ENCODE measurements at regions not wholly inside any gene's neighbourhood (a gene's known extent, or its start where the extent isn't known, plus 50 kb on each side); places are given as distances from the start of the nearest gene placed in this dataset.
"Not testable (repeated sequence)": the region's sequence is repeated elsewhere in the genome, so short reads cannot be mapped to it uniquely, and the experiment has no call there.

DNA sequence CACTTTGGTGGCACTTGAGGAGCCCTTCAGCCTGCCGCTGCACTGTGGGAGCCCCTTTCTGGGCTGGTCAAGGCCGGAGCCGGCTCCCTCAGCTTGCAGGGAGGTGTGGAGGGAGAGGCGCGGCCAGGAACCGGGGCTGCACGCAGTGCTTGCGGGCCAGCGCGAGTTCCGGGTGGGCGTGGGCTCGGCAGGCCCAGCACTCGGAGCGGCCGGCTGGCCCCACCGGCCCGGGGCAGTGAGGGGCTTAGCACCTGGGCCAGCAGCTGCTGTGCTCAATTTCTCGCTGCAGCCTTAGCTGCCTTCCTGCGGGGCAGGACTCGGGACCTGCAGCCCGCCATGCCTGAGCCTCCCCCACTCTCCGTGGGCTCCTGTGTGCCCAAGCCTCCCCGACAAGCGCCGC lies 533.7 kb upstream of the SLC10A2 start:
- not testable (repeated sequence) for H3K27ac ChIP-seq (ENCODE audit: low read depth in 1 of 3, low read length in 2 of 3)

DNA sequence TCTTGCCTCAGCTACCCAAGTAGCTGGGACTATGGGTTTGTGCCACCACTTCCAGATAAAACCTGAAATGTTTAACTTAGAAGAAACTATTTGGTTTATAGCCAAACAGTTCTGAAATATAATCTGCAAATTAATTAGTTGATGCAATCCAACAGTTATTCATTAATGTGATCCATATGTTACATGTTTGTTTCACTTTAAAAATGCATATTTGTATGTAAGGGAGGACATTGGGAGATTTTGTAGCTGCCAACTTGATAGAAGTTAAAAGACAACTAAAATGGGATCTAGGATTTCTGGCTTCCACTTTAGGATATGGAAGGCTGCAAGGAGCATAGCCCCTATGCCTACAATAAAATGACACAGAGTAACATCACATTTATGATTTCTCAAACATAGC lies 532.5 kb upstream of the SLC10A2 start:
- FAIRE-seq (no peak), DNase-seq (no peak)
- Histone ChIP-seq H3K4me3 (ENCODE audit: low read depth in 1 of 3, low read length in 3 of 3) (no peak overlapping the region), H3K27me3 (ENCODE audit: control insufficient read depth in 3 of 3, insufficient read depth in 3 of 3, low read length in 3 of 3) (no peaks in the 10 kb centered on the region), H3K36me3 (ENCODE audit: control insufficient read depth in 3 of 3, insufficient read depth in 2 of 3, low read depth in 1 of 3, low read length in 3 of 3) (no peaks in the 10 kb centered on the region), H3K9me3 (ENCODE audit: control insufficient read depth in 2 of 2, insufficient read depth in 1 of 2, low read depth in 1 of 2, low read length in 1 of 2) (no peaks in the 10 kb centered on the region), H3K27ac (ENCODE audit: low read depth in 1 of 3, low read length in 2 of 3) (no peak overlapping the region), H3K4me1 (ENCODE audit: control insufficient read depth in 3 of 3, insufficient read depth in 2 of 3, low read depth in 1 of 3, low read length in 2 of 3) (no peaks in the 10 kb centered on the region)

More for the DNA sequence above, 533.7 kb upstream of the SLC10A2 start:
- DNase-seq; H3K4me3 ChIP-seq (ENCODE audit: low read depth in 1 of 3, low read length in 3 of 3); H3K27me3 ChIP-seq (ENCODE audit: control insufficient read depth in 3 of 3, insufficient read depth in 3 of 3, low read length in 3 of 3); FAIRE-seq; H3K4me1 ChIP-seq (ENCODE audit: control insufficient read depth in 3 of 3, insufficient read depth in 2 of 3, low read depth in 1 of 3, low read length in 2 of 3); H3K9me3 ChIP-seq (ENCODE audit: control insufficient read depth in 2 of 2, insufficient read depth in 1 of 2, low read depth in 1 of 2, low read length in 1 of 2); H3K36me3 ChIP-seq (ENCODE audit: control insufficient read depth in 3 of 3, insufficient read depth in 2 of 3, low read depth in 1 of 3, low read length in 3 of 3): not testable (repeated sequence)
- 91 to 95% (median 93%) methylated on average over 17 to 26 of the region's 26 CpGs for WGBS, 3 donors

DNA sequence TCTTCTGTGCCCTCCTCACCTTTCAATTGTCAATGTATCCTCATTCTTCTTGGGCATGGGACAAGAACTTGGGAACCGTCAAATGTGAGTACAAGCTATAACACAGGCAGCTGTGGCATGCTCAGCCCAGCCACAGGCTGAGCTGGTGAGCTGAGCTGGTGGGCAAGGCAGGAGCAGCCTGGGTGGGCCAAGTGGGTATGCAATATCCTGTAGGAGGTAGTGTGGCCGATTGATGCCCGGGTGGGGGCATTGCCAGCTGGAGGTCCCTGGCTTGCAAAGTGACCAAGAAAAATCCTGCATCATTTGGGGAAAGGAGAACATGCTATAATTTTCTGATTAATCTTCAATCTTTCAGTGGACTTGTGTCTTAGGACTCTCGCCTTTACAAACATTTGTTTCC lies 507.2 kb upstream of the SLC10A2 start:
- Histone ChIP-seq H3K27me3 (ENCODE audit: control insufficient read depth in 3 of 3, insufficient read depth in 3 of 3, low read length in 3 of 3) (no peaks in the 10 kb centered on the region), H3K36me3 (ENCODE audit: control insufficient read depth in 3 of 3, insufficient read depth in 2 of 3, low read depth in 1 of 3, low read length in 3 of 3) (no peaks in the 10 kb centered on the region), H3K27ac (ENCODE audit: low read depth in 1 of 3, low read length in 2 of 3) (no peak overlapping the region), H3K9me3 (ENCODE audit: control insufficient read depth in 2 of 2, insufficient read depth in 1 of 2, low read depth in 1 of 2, low read length in 1 of 2) (peaks cover 0 to 8% of the 10 kb centered on the region in 2 donors), H3K4me1 (ENCODE audit: control insufficient read depth in 3 of 3, insufficient read depth in 2 of 3, low read depth in 1 of 3, low read length in 2 of 3) (no peaks in the 10 kb centered on the region), H3K4me3 (ENCODE audit: low read depth in 1 of 3, low read length in 3 of 3) (no peak overlapping the region)
- no peak for FAIRE-seq
- no peak for DNase-seq
- 88 to 92% (median 90%) methylated on average over 4 of the region's 4 CpGs for WGBS, 3 donors

DNA sequence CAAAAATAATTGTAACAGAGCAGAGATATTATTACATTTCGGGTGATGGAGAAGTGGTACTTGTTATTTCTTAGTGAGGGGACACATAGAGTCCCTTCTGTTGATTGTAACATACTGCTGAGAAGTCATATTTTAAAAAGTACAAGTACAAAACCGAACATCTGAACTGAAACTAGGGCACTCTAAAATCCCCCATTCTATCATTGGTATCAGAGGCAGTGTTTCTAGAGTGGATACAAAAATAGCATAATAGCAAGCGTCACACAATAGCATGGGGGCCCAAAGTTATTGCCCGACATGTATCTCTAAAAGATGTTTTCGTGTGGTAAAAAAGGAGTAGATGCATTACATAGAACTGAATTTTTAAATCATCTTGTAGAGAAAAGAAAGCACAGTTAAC lies 502.1 kb upstream of the SLC10A2 start:
- H3K9me3 ChIP-seq (ENCODE audit: control insufficient read depth in 2 of 2, insufficient read depth in 1 of 2, low read depth in 1 of 2, low read length in 1 of 2): peaks cover 0 to 5% of the 10 kb centered on the region in 2 donors
- no peak for DNase-seq
- no peak for FAIRE-seq
- H3K27me3 ChIP-seq (ENCODE audit: control insufficient read depth in 3 of 3, insufficient read depth in 3 of 3, low read length in 3 of 3): no peaks in the 10 kb centered on the region
- no peak overlapping the region for H3K27ac ChIP-seq (ENCODE audit: low read depth in 1 of 3, low read length in 2 of 3)
- H3K4me1 ChIP-seq (ENCODE audit: control insufficient read depth in 3 of 3, insufficient read depth in 2 of 3, low read depth in 1 of 3, low read length in 2 of 3): no peaks in the 10 kb centered on the region
- 83 to 89% (median 83%) methylated on average over 5 of the region's 5 CpGs for WGBS, 3 donors
- no peaks in the 10 kb centered on the region for H3K36me3 ChIP-seq (ENCODE audit: control insufficient read depth in 3 of 3, insufficient read depth in 2 of 3, low read depth in 1 of 3, low read length in 3 of 3)
- no peak overlapping the region for H3K4me3 ChIP-seq (ENCODE audit: low read depth in 1 of 3, low read length in 3 of 3)

DNA sequence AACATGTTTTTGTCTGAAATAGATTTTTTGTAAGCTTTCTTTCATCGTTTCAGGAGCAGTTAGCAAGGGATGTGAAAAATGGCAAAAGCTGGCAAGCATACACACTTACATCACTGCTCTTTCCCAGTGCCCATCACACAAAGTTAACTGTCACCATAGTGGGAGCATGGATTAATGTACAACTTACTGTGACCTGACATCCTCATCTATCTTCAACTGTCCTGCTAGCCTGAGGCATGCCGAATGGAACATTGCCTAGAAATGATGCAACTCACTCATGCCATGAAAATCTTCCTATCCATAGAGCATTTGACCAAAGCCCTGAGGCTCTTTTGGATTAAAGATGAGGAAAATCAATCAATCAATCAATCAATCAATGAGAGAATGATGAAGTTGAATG lies 491.7 kb upstream of the SLC10A2 start:
- H3K4me1 ChIP-seq (ENCODE audit: control insufficient read depth in 3 of 3, insufficient read depth in 2 of 3, low read depth in 1 of 3, low read length in 2 of 3): no peaks in the 10 kb centered on the region
- H3K27me3 ChIP-seq (ENCODE audit: control insufficient read depth in 3 of 3, insufficient read depth in 3 of 3, low read length in 3 of 3): no peaks in the 10 kb centered on the region
- WGBS, 3 donors: 62 to 75% (median 73%) methylated on average over 2 of the region's 2 CpGs
- peaks cover 0 to 5% of the 10 kb centered on the region in 2 donors for H3K9me3 ChIP-seq (ENCODE audit: control insufficient read depth in 2 of 2, insufficient read depth in 1 of 2, low read depth in 1 of 2, low read length in 1 of 2)
- H3K36me3 ChIP-seq (ENCODE audit: control insufficient read depth in 3 of 3, insufficient read depth in 2 of 3, low read depth in 1 of 3, low read length in 3 of 3): no peaks in the 10 kb centered on the region
- FAIRE-seq (no peak), DNase-seq (no peak)
- no peak overlapping the region for H3K4me3 ChIP-seq (ENCODE audit: low read depth in 1 of 3, low read length in 3 of 3)
- H3K27ac ChIP-seq (ENCODE audit: low read depth in 1 of 3, low read length in 2 of 3): no peak overlapping the region

DNA sequence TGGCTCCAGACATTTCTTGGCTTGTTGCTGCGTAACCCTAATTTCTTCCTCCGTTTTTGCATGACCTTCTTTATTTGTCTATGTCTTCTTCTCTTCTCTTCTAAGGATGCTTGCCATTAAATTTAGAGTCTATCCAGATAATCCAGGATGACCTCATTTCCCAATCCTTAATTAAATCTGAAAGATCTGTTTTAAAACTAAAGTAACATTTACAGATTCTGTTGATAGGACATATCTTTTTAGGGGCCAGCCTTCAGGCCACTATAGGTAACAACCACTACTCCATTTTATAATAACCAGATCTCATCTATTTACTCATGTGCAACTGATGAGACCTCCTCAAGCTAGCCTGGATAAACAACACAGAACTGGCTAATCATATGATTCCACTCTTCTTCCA lies 490.5 kb upstream of the SLC10A2 start:
- FAIRE-seq (no peak), DNase-seq (no peak)
- Histone ChIP-seq H3K4me3 (ENCODE audit: low read depth in 1 of 3, low read length in 3 of 3) (no peak overlapping the region), H3K4me1 (ENCODE audit: control insufficient read depth in 3 of 3, insufficient read depth in 2 of 3, low read depth in 1 of 3, low read length in 2 of 3) (no peaks in the 10 kb centered on the region), H3K9me3 (ENCODE audit: control insufficient read depth in 2 of 2, insufficient read depth in 1 of 2, low read depth in 1 of 2, low read length in 1 of 2) (peaks cover 0 to 3% of the 10 kb centered on the region in 2 donors), H3K36me3 (ENCODE audit: control insufficient read depth in 3 of 3, insufficient read depth in 2 of 3, low read depth in 1 of 3, low read length in 3 of 3) (no peaks in the 10 kb centered on the region), H3K27ac (ENCODE audit: low read depth in 1 of 3, low read length in 2 of 3) (no peak overlapping the region), H3K27me3 (ENCODE audit: control insufficient read depth in 3 of 3, insufficient read depth in 3 of 3, low read length in 3 of 3) (no peaks in the 10 kb centered on the region)
- WGBS, 3 donors: 90 to 96% (median 91%) methylated on average over 2 of the region's 2 CpGs

DNA sequence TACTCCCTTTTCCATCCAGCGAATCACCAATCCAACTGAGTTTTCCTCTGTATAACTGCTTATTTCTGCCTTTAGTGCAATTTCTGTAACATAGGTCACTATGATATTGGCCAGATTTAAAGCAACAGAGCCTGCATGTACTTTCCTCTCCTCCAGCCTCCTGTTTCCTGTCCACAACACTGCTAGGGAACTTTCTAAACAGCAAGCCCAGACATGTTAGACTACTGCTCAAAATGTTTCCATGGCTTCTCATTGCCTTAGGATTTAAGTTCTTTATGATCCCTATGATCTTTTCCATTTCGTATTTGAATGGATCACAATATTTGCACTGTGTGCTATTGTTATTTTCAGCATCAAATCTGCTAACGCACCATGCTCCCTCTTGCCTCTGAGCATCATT lies 481.7 kb upstream of the SLC10A2 start:
- FAIRE-seq (no peak), DNase-seq (no peak)
- Histone ChIP-seq H3K9me3 (ENCODE audit: control insufficient read depth in 2 of 2, insufficient read depth in 1 of 2, low read depth in 1 of 2, low read length in 1 of 2) (peaks cover 0 to 24% of the 10 kb centered on the region in 2 donors), H3K36me3 (ENCODE audit: control insufficient read depth in 3 of 3, insufficient read depth in 2 of 3, low read depth in 1 of 3, low read length in 3 of 3) (no peaks in the 10 kb centered on the region), H3K27ac (ENCODE audit: low read depth in 1 of 3, low read length in 2 of 3) (no peak overlapping the region), H3K4me3 (ENCODE audit: low read depth in 1 of 3, low read length in 3 of 3) (no peak overlapping the region), H3K27me3 (ENCODE audit: control insufficient read depth in 3 of 3, insufficient read depth in 3 of 3, low read length in 3 of 3) (no peaks in the 10 kb centered on the region), H3K4me1 (ENCODE audit: control insufficient read depth in 3 of 3, insufficient read depth in 2 of 3, low read depth in 1 of 3, low read length in 2 of 3) (no peaks in the 10 kb centered on the region)
- 62 to 64% (median 64%) methylated on average over 3 of the region's 3 CpGs for WGBS, 3 donors

DNA sequence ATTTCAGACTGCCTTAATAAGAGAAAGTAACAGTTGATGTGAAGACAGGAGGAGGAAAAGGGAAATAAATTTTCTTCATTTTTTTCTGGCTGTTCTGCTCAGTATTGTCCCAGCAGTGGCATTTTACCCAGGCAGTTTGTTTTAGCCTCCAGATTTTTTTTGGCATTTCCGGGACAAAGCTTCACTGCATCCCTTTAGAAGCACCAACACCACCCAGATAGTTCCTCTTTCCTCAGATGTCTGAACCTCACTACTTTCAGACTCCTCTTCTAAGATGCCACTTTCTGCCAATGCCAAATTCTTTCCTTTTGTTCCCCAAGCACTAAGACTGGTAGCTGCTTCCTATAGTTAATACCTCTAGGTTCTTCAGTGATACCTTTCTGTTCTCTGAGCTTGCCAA lies 480.1 kb upstream of the SLC10A2 start:
- WGBS, 3 donors: 85 to 94% (median 90%) methylated on average over 1 of the region's 1 CpG
- DNase-seq: no peak
- no peaks in the 10 kb centered on the region for H3K4me1 ChIP-seq (ENCODE audit: control insufficient read depth in 3 of 3, insufficient read depth in 2 of 3, low read depth in 1 of 3, low read length in 2 of 3)
- H3K27ac ChIP-seq (ENCODE audit: low read depth in 1 of 3, low read length in 2 of 3): no peak overlapping the region
- H3K9me3 ChIP-seq (ENCODE audit: control insufficient read depth in 2 of 2, insufficient read depth in 1 of 2, low read depth in 1 of 2, low read length in 1 of 2): peaks cover 0 to 24% of the 10 kb centered on the region in 2 donors
- no peaks in the 10 kb centered on the region for H3K27me3 ChIP-seq (ENCODE audit: control insufficient read depth in 3 of 3, insufficient read depth in 3 of 3, low read length in 3 of 3)
- H3K4me3 ChIP-seq (ENCODE audit: low read depth in 1 of 3, low read length in 3 of 3): no peak overlapping the region
- no peaks in the 10 kb centered on the region for H3K36me3 ChIP-seq (ENCODE audit: control insufficient read depth in 3 of 3, insufficient read depth in 2 of 3, low read depth in 1 of 3, low read length in 3 of 3)
- no peak for FAIRE-seq

DNA sequence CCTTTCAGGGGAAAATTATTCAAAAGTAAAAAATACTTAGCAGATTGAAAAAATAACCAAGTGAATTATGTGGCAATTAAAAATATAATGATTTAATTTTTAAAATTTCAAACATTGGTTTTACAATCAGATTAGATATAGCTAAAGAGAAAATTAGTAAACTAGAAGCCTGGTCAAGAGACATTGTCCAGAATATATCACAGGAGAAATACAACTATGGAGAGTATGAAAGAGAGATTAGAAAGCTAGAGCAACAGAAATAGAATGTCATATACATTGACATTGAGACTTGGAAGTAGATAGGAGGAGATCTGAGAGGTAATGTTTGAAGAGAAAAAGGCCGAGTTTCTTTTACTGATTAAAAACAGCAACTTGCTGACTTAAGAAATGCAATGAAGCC lies 476.4 kb upstream of the SLC10A2 start:
- no peak overlapping the region for H3K27ac ChIP-seq (ENCODE audit: low read depth in 1 of 3, low read length in 2 of 3)
- H3K27me3 ChIP-seq (ENCODE audit: control insufficient read depth in 3 of 3, insufficient read depth in 3 of 3, low read length in 3 of 3): no peaks in the 10 kb centered on the region
- no peaks in the 10 kb centered on the region for H3K36me3 ChIP-seq (ENCODE audit: control insufficient read depth in 3 of 3, insufficient read depth in 2 of 3, low read depth in 1 of 3, low read length in 3 of 3)
- H3K4me3 ChIP-seq (ENCODE audit: low read depth in 1 of 3, low read length in 3 of 3): no peak overlapping the region
- H3K9me3 ChIP-seq (ENCODE audit: control insufficient read depth in 2 of 2, insufficient read depth in 1 of 2, low read depth in 1 of 2, low read length in 1 of 2): peaks cover 0 to 16% of the 10 kb centered on the region in 2 donors
- 14 to 84% (median 41%) methylated on average over 1 of the region's 1 CpG for WGBS, 3 donors
- DNase-seq (no peak), FAIRE-seq (no peak)
- H3K4me1 ChIP-seq (ENCODE audit: control insufficient read depth in 3 of 3, insufficient read depth in 2 of 3, low read depth in 1 of 3, low read length in 2 of 3): no peaks in the 10 kb centered on the region
